Sigmoid colon (tissue), 6 donors: ENCODE measurements at regions not wholly inside any gene's neighbourhood (a gene's known extent, or its start where the extent isn't known, plus 50 kb on each side); places are given as distances from the start of the nearest gene placed in this dataset.

Experiments used
- DNase-seq: peaks from one replicate; pipeline ENCODE4 v3.0.0-alpha.2; 2019
- H3K27ac ChIP-seq, 4 donors: fragments of 200-600 bp; sonication (generic); one replicate each; pipeline ENCODE4 v1.5.1; 2016 to 2019; ENCODE audit warnings: mild to moderate bottlenecking in 1 of 4
- H3K27me3 ChIP-seq, 3 donors: fragments of 200-600 bp; sonication (generic); one replicate each; pipeline ENCODE4 v1.5.1; 2019; ENCODE audit warnings: mild to moderate bottlenecking in 1 of 3
- H3K36me3 ChIP-seq, 4 donors: fragments of 200-600 bp; sonication (generic); one replicate each; pipeline ENCODE4 v1.5.1; 2016 to 2019
- H3K4me1 ChIP-seq, 4 donors: fragments of 200-600 bp; sonication (generic); one replicate each; pipeline ENCODE4 v1.5.1; 2017 to 2019
- H3K4me3 ChIP-seq, 4 donors: fragments of 200-600 bp; sonication (generic); one replicate each; pipeline ENCODE4 v1.5.1; 2017 to 2019; ENCODE audit warnings: mild to moderate bottlenecking in 2 of 4, moderate library complexity in 1 of 4
- H3K9me3 ChIP-seq, 4 donors: fragments of 200-600 bp in 3 of 4; sonication (generic) in 3 of 4; one replicate each; pipeline versions ENCODE4 v1.5.1 to v1.6.1; 2013 to 2019
- EP300 ChIP-seq, 4 donors: sonication (generic); formaldehyde crosslinking; IDR thresholded peaks; one replicate each; pipeline ENCODE4 v1.6.1; 2017; ENCODE audit warnings: antibody characterized with exemption in 4 of 4
- POLR2A ChIP-seq, 2 donors: fragments of 450-650 bp; IDR thresholded peaks; one replicate each; pipeline ENCODE4 v1.6.1; 2016; ENCODE audit warnings: antibody characterized with exemption in 2 of 2, mild to moderate bottlenecking in 2 of 2, moderate library complexity in 2 of 2
- POLR2AphosphoS5 ChIP-seq, 4 donors: sonication (generic); formaldehyde crosslinking; IDR thresholded peaks; one replicate each; pipeline ENCODE4 v1.6.1; 2017; ENCODE audit warnings: antibody characterized with exemption in 4 of 4
- WGBS, 2 donors: extraction: QIAGEN DNeasy Blood & Tissue Kit; methylation state at CpG; one replicate each; pipeline ENCODE4 v1.1.7; 2013; 5-methylcytosine and 5-hydroxymethylcytosine counted together
- intact Hi-C: fragments of 100-400 bp; cut with DNase I; formaldehyde crosslinking; loops from one replicate; pipeline ENCODE4 v1.15.1; 2023
- TF ChIP-seq, protein P1 (sequence below), 4 experiments: fragments of 450-650 bp in 3 of 4; fragments of 200-600 bp in 1 of 4; IDR thresholded peaks; one replicate each; pipeline ENCODE4 v1.5.1; 2016 to 2019; ENCODE audit warnings: antibody characterized with exemption in 4 of 4, mild to moderate bottlenecking in 3 of 4, moderate library complexity in 2 of 4
- donor health status: healthy with polysubstance abuse.
- donor health status: healthy.

DNA sequence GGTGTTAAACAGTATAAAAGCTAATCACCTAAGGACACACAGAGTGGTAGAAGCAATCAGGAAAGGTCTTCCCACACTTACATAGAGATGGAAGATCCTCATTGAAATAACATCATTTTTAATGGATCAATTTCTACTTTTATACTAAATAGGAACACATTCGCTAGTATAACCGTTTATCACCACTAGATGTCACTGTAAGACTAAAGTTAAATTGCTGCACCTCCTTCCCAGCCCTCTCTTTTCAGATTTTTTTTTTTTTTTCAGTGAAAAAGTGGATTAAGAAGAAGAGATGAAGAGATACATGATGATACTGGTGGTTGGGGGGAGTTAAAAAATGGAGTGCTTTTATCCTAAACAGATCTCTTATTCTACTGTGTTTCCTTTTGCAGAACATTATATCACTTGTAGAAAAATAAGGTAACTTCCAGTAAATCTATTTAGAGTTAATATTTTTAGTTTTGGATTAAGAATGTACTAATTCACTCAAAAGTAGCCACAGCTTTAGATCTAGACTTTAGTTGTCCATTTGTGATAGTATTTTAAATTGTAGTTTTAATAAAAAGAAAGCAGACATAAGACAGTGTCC lies 116.9 kb upstream of the ARRDC3 start:
- intact Hi-C loops, result no loop called here
- no peak for DNase-seq
- no peaks in the 10 kb centered on the region for H3K36me3 ChIP-seq
- no peaks in the 10 kb centered on the region for H3K4me1 ChIP-seq
- TF ChIP-seq EP300 (IDR thresholded peaks at IDR 0.05), result no peak
- TF ChIP-seq, protein P1, sequence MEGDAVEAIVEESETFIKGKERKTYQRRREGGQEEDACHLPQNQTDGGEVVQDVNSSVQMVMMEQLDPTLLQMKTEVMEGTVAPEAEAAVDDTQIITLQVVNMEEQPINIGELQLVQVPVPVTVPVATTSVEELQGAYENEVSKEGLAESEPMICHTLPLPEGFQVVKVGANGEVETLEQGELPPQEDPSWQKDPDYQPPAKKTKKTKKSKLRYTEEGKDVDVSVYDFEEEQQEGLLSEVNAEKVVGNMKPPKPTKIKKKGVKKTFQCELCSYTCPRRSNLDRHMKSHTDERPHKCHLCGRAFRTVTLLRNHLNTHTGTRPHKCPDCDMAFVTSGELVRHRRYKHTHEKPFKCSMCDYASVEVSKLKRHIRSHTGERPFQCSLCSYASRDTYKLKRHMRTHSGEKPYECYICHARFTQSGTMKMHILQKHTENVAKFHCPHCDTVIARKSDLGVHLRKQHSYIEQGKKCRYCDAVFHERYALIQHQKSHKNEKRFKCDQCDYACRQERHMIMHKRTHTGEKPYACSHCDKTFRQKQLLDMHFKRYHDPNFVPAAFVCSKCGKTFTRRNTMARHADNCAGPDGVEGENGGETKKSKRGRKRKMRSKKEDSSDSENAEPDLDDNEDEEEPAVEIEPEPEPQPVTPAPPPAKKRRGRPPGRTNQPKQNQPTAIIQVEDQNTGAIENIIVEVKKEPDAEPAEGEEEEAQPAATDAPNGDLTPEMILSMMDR (IDR thresholded peaks at IDR 0.05), result peak in 3 of 4 experiments; percentile 8 to 60 (median 44)
- TF ChIP-seq POLR2A (IDR thresholded peaks at IDR 0.05), result no peak
- WGBS, 2 donors, result 0 to 1% methylated on average over 2 of the region's 2 CpGs
- no peaks in the 10 kb centered on the region for H3K27me3 ChIP-seq
- no peak overlapping the region for H3K4me3 ChIP-seq
- no peaks in the 10 kb centered on the region for H3K9me3 ChIP-seq
- H3K27ac ChIP-seq, result no peak overlapping the region

DNA sequence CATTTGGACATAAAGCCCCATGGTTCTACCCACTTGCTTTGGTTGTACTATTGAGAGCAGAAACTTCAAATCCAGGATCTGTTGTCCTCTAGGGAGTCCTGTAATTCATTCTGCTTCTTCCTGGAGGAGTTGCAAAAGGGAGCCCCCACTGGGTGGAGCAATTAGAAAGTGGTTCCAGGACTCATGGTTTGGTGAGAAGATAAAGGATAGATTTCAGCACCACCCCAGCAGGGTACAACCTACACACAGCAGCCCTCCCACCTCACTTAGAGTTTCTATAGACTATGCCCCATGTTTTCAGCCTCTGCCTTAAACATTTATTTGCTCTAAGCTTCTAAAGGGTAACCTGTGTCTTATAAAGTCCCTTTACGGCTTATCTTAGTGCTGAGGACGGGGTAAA lies 112.6 kb upstream of the ARRDC3 start:
- WGBS, 2 donors, result 48 to 81% methylated on average over 2 of the region's 2 CpGs
- H3K27ac ChIP-seq, result no peak overlapping the region
- no peaks in the 10 kb centered on the region for H3K9me3 ChIP-seq
- H3K27me3 ChIP-seq, result no peaks in the 10 kb centered on the region
- H3K36me3 ChIP-seq, result no peaks in the 10 kb centered on the region
- H3K4me3 ChIP-seq, result no peak overlapping the region
- H3K4me1 ChIP-seq, result no peaks in the 10 kb centered on the region
- no peak for TF ChIP-seq EP300 (IDR thresholded peaks at IDR 0.05)
- TF ChIP-seq, protein P1 (IDR thresholded peaks at IDR 0.05), result no peak
- no peak for TF ChIP-seq POLR2A (IDR thresholded peaks at IDR 0.05)
- TF ChIP-seq POLR2AphosphoS5 (IDR thresholded peaks at IDR 0.05), result no peak
- no peak for DNase-seq
- intact Hi-C loops, result no loop called here

DNA sequence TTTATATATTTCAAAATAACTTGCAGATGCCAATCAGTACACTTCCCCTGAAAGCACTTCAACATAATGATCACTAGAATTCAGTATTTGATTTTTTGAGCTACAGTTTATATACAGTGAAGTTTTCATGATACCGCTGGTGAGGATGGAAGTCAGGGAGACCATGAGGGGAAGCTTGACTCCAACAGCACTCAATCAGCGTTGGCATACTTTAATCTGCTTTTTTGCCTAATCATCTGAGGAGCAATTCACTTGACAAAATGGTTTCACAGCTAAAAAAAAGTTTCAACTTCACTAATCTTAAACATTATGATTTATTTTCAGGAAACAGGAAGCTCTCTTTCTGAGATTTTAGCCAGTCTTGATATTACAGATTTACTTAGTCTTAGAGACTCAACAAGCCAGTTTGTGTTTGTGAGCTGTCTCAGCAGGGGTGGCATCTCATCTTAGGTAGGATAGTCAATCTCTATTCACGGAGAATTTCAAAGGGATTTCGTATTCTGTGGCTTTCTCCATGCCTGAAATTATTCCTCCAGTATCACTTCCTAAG lies 111.4 kb upstream of the ARRDC3 start:
- Histone ChIP-seq H3K4me3 (no peak overlapping the region), H3K27ac (no peak overlapping the region), H3K9me3 (no peaks in the 10 kb centered on the region), H3K27me3 (no peaks in the 10 kb centered on the region), H3K4me1 (no peaks in the 10 kb centered on the region), H3K36me3 (no peaks in the 10 kb centered on the region)
- DNase-seq, result no peak
- intact Hi-C loops, result no loop called here
- TF ChIP-seq, protein P1 (IDR thresholded peaks at IDR 0.05), result no peak
- TF ChIP-seq POLR2A (IDR thresholded peaks at IDR 0.05) (no peak), POLR2AphosphoS5 (IDR thresholded peaks at IDR 0.05) (no peak), EP300 (IDR thresholded peaks at IDR 0.05) (no peak)
- 75 to 91% methylated on average over 4 of the region's 4 CpGs for WGBS, 2 donors

- no peak overlapping the region for H3K4me3 ChIP-seq
Measured at GRCh38 chr5:91493086-91493485, 110.0 kb upstream of the ARRDC3 start.

More at GRCh38 chr5:91493086-91493485, 110.0 kb upstream of the ARRDC3 start:
- Histone ChIP-seq H3K4me1 (no peaks in the 10 kb centered on the region), H3K27ac (no peak overlapping the region), H3K36me3 (no peaks in the 10 kb centered on the region), H3K9me3 (no peaks in the 10 kb centered on the region), H3K27me3 (no peaks in the 10 kb centered on the region)
- 62 to 71% methylated on average over 1 of the region's 1 CpG for WGBS, 2 donors
- no peak for DNase-seq
- TF ChIP-seq POLR2AphosphoS5 (IDR thresholded peaks at IDR 0.05) (no peak), POLR2A (IDR thresholded peaks at IDR 0.05) (no peak), EP300 (IDR thresholded peaks at IDR 0.05) (no peak)
- TF ChIP-seq, protein P1 (IDR thresholded peaks at IDR 0.05), result no peak
- intact Hi-C loops, result no loop called here
